Vagina (tissue), 2 donors: ENCODE measurements at regions not wholly inside any gene's neighbourhood (a gene's known extent, or its start where the extent isn't known, plus 50 kb on each side); places are given as distances from the start of the nearest gene placed in this dataset.

ENCODE experiments used
- DNase-seq, 2 donors: peaks; one replicate each; pipeline ENCODE4 v3.0.0-alpha.2; 2017; ENCODE audit errors: extremely low spot score in 2 of 2
- H3K27ac ChIP-seq: fragments of 200-600 bp; sonication (generic); one replicate; pipeline ENCODE4 v1.5.1; 2019
- H3K27me3 ChIP-seq: fragments of 200-600 bp; sonication (generic); one replicate; pipeline ENCODE4 v1.5.1; 2019
- H3K36me3 ChIP-seq, 2 donors: fragments of 200-600 bp; sonication (generic); one replicate each; pipeline ENCODE4 v1.5.1; 2017 to 2019
- H3K4me1 ChIP-seq: fragments of 200-600 bp; sonication (generic); one replicate; pipeline ENCODE4 v1.5.1; 2019
- H3K4me3 ChIP-seq, 2 donors: fragments of 200-600 bp; sonication (generic); 1 replicate in 1 of 2; 2 replicates in 1 of 2; pipeline ENCODE4 v1.5.1; 2016 to 2019
- H3K9me3 ChIP-seq: fragments of 200-600 bp; sonication (generic); one replicate; pipeline ENCODE4 v1.5.1; 2019
- CTCF ChIP-seq, 3 experiments: fragments of 450-650 bp in 2 of 3; fragments of 200-600 bp in 1 of 3; sonication (generic) in 1 of 3; IDR thresholded peaks; one replicate each; pipeline ENCODE4 v1.5.1; 2017 to 2019; ENCODE audit warnings: antibody characterized with exemption in 3 of 3, mild to moderate bottlenecking in 2 of 3, moderate library complexity in 2 of 3
- POLR2A ChIP-seq, 2 donors: fragments of 450-650 bp; IDR thresholded peaks; one replicate each; pipeline ENCODE4 v1.6.1; 2017; ENCODE audit warnings: antibody characterized with exemption in 2 of 2, mild to moderate bottlenecking in 2 of 2, moderate library complexity in 2 of 2
- POLR2AphosphoS5 ChIP-seq, 2 donors: sonication (generic); formaldehyde crosslinking; IDR thresholded peaks; one replicate each; pipeline ENCODE4 v1.9.0; 2017; ENCODE audit warnings: antibody characterized with exemption in 2 of 2, mild to moderate bottlenecking in 2 of 2, low read depth in 1 of 2; ENCODE audit not compliant: insufficient read depth in 1 of 2
- intact Hi-C: fragments of 100-400 bp; cut with DNase I; formaldehyde crosslinking; loops from one replicate; pipeline ENCODE4 v1.15.1; 2023

DNA sequence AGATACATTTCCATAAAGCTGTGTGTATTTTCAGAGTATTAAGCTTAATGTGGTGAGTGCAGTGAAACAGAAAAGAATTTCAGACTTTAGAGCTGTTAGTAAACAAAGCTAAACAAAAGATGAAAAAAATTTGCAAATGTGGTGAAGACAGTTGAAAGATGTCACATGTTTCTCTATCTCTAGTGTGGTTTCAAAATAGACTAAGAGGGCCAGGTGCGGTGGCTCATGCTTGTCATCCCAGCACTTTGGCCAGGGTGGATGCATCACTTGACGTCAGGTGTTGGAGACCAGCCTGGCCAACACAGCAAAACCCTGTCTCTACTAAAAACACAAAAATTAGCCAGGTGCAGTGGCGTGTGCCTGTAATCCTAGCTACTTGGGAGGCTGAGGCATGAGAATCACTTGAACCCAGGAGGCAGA, 466.0 kb upstream of the NR2F2 start:
- DNase-seq: no peak
- no peak overlapping the region for H3K4me3 ChIP-seq
- H3K27me3 ChIP-seq: no peaks in the 10 kb centered on the region
- H3K27ac ChIP-seq: no peak overlapping the region
- TF ChIP-seq POLR2AphosphoS5 (IDR thresholded peaks at IDR 0.05; ENCODE audit: insufficient read depth in 1 of 2, low read depth in 1 of 2) (no peak), CTCF (IDR thresholded peaks at IDR 0.05) (no peak), POLR2A (IDR thresholded peaks at IDR 0.05) (no peak)
- intact Hi-C loops: no loop called here
- no peaks in the 10 kb centered on the region for H3K36me3 ChIP-seq
- no peaks in the 10 kb centered on the region for H3K4me1 ChIP-seq
- no peaks in the 10 kb centered on the region for H3K9me3 ChIP-seq

GRCh38 chr15:95865330-95865739, 465.2 kb upstream of the NR2F2 start:
- intact Hi-C loops: no loop called here
- Histone ChIP-seq H3K27me3 (no peaks in the 10 kb centered on the region), H3K9me3 (no peaks in the 10 kb centered on the region), H3K27ac (no peak overlapping the region), H3K36me3 (no peaks in the 10 kb centered on the region), H3K4me3 (no peak overlapping the region), H3K4me1 (no peaks in the 10 kb centered on the region)
- DNase-seq: no peak
- TF ChIP-seq POLR2A (IDR thresholded peaks at IDR 0.05): no peak

DNA sequence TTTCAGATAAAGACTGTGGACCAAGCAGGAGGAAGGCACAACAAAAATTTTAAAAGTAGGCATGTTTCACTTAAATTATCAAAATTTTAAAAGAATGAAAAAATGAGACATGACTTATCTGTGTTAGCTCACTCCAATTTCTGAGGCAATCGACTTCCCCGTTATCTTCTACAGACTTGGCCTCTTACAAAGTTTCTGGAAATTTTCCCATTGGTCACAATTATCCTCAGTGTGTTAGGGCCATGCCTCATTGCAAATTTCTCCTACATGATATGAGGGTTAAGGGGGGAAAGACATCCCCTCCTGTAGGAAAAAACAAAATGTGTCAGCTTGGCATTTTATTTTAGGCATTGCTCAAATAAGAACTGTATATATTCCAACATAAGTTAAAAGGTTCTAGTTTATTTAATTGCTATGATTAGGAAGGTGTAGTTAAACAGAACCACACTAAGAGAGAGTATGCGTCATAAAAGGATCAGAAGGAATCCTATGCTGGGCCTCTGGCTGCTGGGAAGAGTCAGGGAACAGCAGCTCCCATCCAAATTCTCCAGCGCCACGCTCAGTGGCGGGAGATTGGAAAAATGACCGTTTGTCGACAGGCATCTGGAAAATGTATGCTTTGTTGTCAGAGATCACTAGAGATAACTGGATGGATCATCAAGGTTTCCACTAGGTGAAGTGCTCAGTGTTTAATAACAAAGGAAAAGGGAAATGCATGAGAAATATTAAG, 463.6 kb upstream of the NR2F2 start:
- intact Hi-C loops: no loop called here
- no peaks in the 10 kb centered on the region for H3K27me3 ChIP-seq
- H3K4me3 ChIP-seq: no peak overlapping the region
- no peaks in the 10 kb centered on the region for H3K36me3 ChIP-seq
- no peaks in the 10 kb centered on the region for H3K4me1 ChIP-seq
- no peak for DNase-seq
- TF ChIP-seq POLR2A (IDR thresholded peaks at IDR 0.05): no peak
- TF ChIP-seq POLR2AphosphoS5 (IDR thresholded peaks at IDR 0.05; ENCODE audit: insufficient read depth in 1 of 2, low read depth in 1 of 2): no peak
- no peak for TF ChIP-seq CTCF (IDR thresholded peaks at IDR 0.05)
- H3K9me3 ChIP-seq: no peaks in the 10 kb centered on the region
- H3K27ac ChIP-seq: no peak overlapping the region

GRCh38 chr15:95868450-95868849, 462.1 kb upstream of the NR2F2 start:
- no peak overlapping the region for H3K27ac ChIP-seq
- H3K27me3 ChIP-seq: no peaks in the 10 kb centered on the region
- DNase-seq: no peak
- TF ChIP-seq POLR2AphosphoS5 (IDR thresholded peaks at IDR 0.05; ENCODE audit: insufficient read depth in 1 of 2, low read depth in 1 of 2) (no peak), CTCF (IDR thresholded peaks at IDR 0.05) (no peak), POLR2A (IDR thresholded peaks at IDR 0.05) (no peak)
- intact Hi-C loops: no loop called here
- no peaks in the 10 kb centered on the region for H3K36me3 ChIP-seq
- H3K9me3 ChIP-seq: no peaks in the 10 kb centered on the region
- no peak overlapping the region for H3K4me3 ChIP-seq
- H3K4me1 ChIP-seq: no peaks in the 10 kb centered on the region

- intact Hi-C loops: no loop called here
- Histone ChIP-seq H3K4me3 (no peak overlapping the region), H3K36me3 (no peaks in the 10 kb centered on the region), H3K9me3 (no peaks in the 10 kb centered on the region), H3K4me1 (no peaks in the 10 kb centered on the region), H3K27me3 (no peaks in the 10 kb centered on the region), H3K27ac (no peak overlapping the region)
- DNase-seq: no peak
- TF ChIP-seq CTCF (IDR thresholded peaks at IDR 0.05) (no peak), POLR2AphosphoS5 (IDR thresholded peaks at IDR 0.05; ENCODE audit: insufficient read depth in 1 of 2, low read depth in 1 of 2) (no peak), POLR2A (IDR thresholded peaks at IDR 0.05) (no peak)
Measured at GRCh38 chr15:95868970-95869369, 461.5 kb upstream of the NR2F2 start.
